HCT116 (cell line): ENCODE measurements at regions not wholly inside any gene's neighbourhood (a gene's known extent, or its start where the extent isn't known, plus 50 kb on each side); places are given as distances from the start of the nearest gene placed in this dataset.

ENCODE experiments used
- EZH2 ChIP-seq: fragments of 200-600 bp; sonication (generic); IDR thresholded peaks from 2 replicates; pipeline ENCODE4 v1.6.1; 2017; ENCODE audit warnings: antibody characterized with exemption, mixed run types
- FOSL1 ChIP-seq: IDR thresholded peaks from 2 replicates; pipeline ENCODE4 v1.6.1; 2012; ENCODE audit warnings: low read depth
- POLR2A ChIP-seq: IDR thresholded peaks from 2 replicates; pipeline ENCODE4 v1.7.0; 2011; ENCODE audit warnings: borderline replicate concordance; ENCODE audit not compliant: insufficient read depth, insufficient read length; ENCODE audit errors: extremely low read depth
- SIN3A ChIP-seq: IDR thresholded peaks from 2 replicates; pipeline ENCODE4 v1.6.1; 2012; ENCODE audit warnings: low read depth
- YY1 ChIP-seq: IDR thresholded peaks from 2 replicates; pipeline ENCODE4 v1.6.1; 2011; ENCODE audit warnings: low read length, low read depth, moderate library complexity, mild to moderate bottlenecking; ENCODE audit not compliant: insufficient replicate concordance; ENCODE audit errors: extremely low read depth
- TF ChIP-seq, protein P1 (sequence below), 3 experiments: fragments of 200-600 bp in 1 of 3; sonication (generic) in 1 of 3; IDR thresholded peaks in 2 of 3; conservative IDR thresholded peaks in 1 of 3; 2 replicates each; pipeline ENCODE4 v1.5.1; 2012 to 2017; ENCODE audit warnings: low read depth in 2 of 3, low read length in 2 of 3, antibody characterized with exemption in 1 of 3, borderline replicate concordance in 1 of 3, control low read depth in 1 of 3, mild to moderate bottlenecking in 1 of 3, mixed read lengths in 1 of 3, mixed run types in 1 of 3, moderate library complexity in 1 of 3; ENCODE audit not compliant: insufficient read depth in 1 of 3
- TF ChIP-seq, protein P2 (sequence below): IDR thresholded peaks from 2 replicates; pipeline ENCODE4 v1.6.1; 2012; ENCODE audit warnings: low read depth

DNA sequence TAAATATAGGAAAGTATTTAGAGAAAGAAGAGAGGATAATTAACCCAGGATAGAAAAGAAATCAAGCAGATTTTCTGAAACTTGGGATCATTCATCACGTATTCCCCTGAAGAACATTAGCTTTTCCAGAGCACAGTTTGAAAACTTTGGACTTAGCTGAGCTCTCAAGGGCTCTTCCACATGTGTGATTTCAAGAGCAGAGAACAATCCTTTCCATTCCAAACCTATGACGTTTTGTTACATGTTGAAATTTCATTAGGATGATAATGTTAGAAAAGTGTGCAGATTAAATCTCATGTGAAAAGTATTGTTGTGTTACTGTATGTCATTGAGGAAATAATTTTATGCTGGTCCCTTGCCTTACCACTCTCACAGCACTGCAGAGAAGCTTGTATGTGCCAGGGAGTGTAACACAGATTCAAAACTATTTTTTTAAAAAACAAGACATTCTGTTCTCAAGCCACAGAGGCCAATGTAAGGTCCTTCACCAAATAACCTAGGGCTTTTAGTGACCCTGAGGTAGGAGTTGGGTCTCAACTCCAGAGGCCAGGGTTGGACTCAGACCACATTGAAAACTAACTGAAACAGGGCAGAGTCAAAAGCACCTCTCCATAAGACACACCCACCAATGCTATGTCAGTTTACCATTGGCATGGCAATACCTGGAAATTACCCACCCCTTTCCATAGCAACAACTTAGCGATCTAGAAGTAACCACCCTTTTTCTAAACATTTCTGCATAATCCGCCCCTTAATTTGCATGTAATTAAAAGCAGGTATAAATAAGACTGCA, 141.3 kb downstream of the ANXA5 start:
- TF ChIP-seq, protein P1, sequence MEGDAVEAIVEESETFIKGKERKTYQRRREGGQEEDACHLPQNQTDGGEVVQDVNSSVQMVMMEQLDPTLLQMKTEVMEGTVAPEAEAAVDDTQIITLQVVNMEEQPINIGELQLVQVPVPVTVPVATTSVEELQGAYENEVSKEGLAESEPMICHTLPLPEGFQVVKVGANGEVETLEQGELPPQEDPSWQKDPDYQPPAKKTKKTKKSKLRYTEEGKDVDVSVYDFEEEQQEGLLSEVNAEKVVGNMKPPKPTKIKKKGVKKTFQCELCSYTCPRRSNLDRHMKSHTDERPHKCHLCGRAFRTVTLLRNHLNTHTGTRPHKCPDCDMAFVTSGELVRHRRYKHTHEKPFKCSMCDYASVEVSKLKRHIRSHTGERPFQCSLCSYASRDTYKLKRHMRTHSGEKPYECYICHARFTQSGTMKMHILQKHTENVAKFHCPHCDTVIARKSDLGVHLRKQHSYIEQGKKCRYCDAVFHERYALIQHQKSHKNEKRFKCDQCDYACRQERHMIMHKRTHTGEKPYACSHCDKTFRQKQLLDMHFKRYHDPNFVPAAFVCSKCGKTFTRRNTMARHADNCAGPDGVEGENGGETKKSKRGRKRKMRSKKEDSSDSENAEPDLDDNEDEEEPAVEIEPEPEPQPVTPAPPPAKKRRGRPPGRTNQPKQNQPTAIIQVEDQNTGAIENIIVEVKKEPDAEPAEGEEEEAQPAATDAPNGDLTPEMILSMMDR (IDR thresholded peaks at IDR 0.05 in 2 of 3, conservative IDR thresholded peaks at IDR 0.05 in 1 of 3; ENCODE audit: borderline replicate concordance in 1 of 3, insufficient read depth in 1 of 3, low read depth in 2 of 3, low read length in 2 of 3) = no peak
- TF ChIP-seq FOSL1 = no peak
- no peak for TF ChIP-seq EZH2
- TF ChIP-seq YY1 = no peak
- TF ChIP-seq, protein P2, sequence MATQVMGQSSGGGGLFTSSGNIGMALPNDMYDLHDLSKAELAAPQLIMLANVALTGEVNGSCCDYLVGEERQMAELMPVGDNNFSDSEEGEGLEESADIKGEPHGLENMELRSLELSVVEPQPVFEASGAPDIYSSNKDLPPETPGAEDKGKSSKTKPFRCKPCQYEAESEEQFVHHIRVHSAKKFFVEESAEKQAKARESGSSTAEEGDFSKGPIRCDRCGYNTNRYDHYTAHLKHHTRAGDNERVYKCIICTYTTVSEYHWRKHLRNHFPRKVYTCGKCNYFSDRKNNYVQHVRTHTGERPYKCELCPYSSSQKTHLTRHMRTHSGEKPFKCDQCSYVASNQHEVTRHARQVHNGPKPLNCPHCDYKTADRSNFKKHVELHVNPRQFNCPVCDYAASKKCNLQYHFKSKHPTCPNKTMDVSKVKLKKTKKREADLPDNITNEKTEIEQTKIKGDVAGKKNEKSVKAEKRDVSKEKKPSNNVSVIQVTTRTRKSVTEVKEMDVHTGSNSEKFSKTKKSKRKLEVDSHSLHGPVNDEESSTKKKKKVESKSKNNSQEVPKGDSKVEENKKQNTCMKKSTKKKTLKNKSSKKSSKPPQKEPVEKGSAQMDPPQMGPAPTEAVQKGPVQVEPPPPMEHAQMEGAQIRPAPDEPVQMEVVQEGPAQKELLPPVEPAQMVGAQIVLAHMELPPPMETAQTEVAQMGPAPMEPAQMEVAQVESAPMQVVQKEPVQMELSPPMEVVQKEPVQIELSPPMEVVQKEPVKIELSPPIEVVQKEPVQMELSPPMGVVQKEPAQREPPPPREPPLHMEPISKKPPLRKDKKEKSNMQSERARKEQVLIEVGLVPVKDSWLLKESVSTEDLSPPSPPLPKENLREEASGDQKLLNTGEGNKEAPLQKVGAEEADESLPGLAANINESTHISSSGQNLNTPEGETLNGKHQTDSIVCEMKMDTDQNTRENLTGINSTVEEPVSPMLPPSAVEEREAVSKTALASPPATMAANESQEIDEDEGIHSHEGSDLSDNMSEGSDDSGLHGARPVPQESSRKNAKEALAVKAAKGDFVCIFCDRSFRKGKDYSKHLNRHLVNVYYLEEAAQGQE = no peak
- TF ChIP-seq POLR2A = no peak
- TF ChIP-seq SIN3A = no peak
